ENCODE measurements at regions not wholly inside any gene's neighbourhood (a gene's known extent, or its start where the extent isn't known, plus 50 kb on each side); places are given as distances from the start of the nearest gene placed in this dataset.
"Not testable (repeated sequence)": the region's sequence is repeated elsewhere in the genome, so short reads cannot be mapped to it uniquely, and the experiment has no call there.

DNA sequence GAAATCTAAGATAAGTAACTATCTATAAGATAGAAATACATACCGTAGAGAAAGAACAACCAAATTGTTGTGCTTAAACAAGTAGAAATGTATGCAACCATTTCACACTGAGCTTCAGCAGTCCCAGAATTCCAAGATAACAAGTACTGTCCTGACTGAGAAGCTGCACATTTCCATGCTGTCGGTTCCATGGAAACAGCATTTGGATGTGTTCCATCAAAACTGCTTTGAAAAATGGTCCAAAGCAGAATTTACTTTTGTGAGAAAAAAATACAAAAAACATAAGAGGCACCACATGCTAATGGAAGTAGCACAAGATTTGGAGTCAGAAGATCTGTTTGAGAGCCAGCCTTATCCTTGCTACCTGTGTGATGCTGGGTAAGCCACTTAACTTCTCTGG lies 92.6 kb downstream of the MTERF1 start:
- TF ChIP-seq, protein P1, sequence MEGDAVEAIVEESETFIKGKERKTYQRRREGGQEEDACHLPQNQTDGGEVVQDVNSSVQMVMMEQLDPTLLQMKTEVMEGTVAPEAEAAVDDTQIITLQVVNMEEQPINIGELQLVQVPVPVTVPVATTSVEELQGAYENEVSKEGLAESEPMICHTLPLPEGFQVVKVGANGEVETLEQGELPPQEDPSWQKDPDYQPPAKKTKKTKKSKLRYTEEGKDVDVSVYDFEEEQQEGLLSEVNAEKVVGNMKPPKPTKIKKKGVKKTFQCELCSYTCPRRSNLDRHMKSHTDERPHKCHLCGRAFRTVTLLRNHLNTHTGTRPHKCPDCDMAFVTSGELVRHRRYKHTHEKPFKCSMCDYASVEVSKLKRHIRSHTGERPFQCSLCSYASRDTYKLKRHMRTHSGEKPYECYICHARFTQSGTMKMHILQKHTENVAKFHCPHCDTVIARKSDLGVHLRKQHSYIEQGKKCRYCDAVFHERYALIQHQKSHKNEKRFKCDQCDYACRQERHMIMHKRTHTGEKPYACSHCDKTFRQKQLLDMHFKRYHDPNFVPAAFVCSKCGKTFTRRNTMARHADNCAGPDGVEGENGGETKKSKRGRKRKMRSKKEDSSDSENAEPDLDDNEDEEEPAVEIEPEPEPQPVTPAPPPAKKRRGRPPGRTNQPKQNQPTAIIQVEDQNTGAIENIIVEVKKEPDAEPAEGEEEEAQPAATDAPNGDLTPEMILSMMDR (IDR thresholded peaks at IDR 0.05; ENCODE audit: extremely low read depth, missing control alignments), result no peak
- no peak for DNase-seq (ENCODE audit: low spot score)

- DNase-seq (ENCODE audit: low spot score), result no peak
- TF ChIP-seq, protein P1 (IDR thresholded peaks at IDR 0.05; ENCODE audit: extremely low read depth, missing control alignments), result no peak
These were observed 91.4 kb downstream of the MTERF1 start for GRCh38 chr7:91789086-91789485.

DNA sequence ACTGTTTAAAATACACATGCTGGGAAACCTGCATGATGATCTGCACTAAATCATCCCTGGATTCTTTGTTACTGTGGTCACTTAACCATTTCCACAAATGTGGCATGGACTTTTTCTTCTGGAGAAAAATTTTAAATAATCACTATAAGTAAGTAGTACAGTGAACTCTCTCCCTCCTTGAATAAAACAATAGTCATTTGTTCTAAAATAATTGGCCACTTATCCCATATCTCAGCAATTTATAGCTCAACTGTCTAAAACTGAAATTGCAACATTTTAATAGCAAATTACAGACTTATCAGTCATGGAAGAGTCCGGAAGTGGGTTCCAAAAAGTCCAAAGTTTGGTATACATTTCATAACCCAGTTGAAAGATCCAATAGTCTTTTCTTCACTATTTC lies 90.9 kb downstream of the MTERF1 start:
- TF ChIP-seq, protein P1 (IDR thresholded peaks at IDR 0.05; ENCODE audit: extremely low read depth, missing control alignments), result no peak
- DNase-seq (ENCODE audit: low spot score), result no peak

DNA sequence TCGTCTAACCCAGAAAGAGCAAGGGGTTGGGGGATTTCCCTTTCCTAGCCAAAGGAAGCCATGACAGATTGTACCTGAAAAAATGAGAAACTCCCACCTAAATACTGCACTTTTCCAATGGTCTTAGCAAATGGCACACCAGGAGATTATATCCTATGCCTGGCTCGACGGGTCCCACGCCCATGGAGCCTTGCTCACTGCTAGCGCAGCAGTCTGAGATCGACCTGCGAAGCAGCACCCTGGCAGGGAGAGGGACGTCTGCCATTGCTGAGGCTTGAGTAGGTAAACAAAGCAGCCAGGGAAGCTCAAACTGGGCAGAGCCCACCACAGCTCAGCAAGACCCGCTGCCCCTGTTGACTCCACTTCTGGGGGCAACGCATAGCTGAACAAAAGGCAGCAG lies 89.9 kb downstream of the MTERF1 start:
- DNase-seq (ENCODE audit: low spot score), result not testable (repeated sequence)

GRCh38 chr7:91796122-91796521 lies 84.4 kb downstream of the MTERF1 start:
- no peak for DNase-seq (ENCODE audit: low spot score)
- TF ChIP-seq, protein P1 (IDR thresholded peaks at IDR 0.05; ENCODE audit: extremely low read depth, missing control alignments), result no peak

DNA sequence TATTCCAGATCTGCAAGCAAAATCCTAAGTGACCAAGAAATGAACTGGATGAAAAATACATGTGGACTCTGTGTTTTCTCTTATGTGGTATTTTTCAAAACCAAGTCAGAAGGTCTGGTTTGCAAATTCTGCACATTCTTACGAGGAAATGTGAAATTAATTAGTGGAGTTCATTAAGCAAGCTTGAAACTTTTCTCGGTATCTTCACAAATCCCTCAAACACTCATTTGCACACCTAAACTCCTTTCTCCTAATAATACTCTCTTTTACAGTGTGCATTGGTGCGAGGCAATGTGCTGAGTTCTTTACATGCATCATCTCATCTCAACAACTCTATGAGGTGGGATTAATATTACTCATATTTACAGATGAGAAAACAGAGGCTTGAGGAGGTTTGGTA lies 82.1 kb downstream of the MTERF1 start:
- DNase-seq (ENCODE audit: low spot score), result no peak
- TF ChIP-seq, protein P1 (IDR thresholded peaks at IDR 0.05; ENCODE audit: extremely low read depth, missing control alignments), result no peak

GRCh38 chr7:91800389-91800788 lies 80.1 kb downstream of the MTERF1 start:
- DNase-seq (ENCODE audit: low spot score), result no peak
- TF ChIP-seq, protein P1 (IDR thresholded peaks at IDR 0.05; ENCODE audit: extremely low read depth, missing control alignments), result no peak

DNA sequence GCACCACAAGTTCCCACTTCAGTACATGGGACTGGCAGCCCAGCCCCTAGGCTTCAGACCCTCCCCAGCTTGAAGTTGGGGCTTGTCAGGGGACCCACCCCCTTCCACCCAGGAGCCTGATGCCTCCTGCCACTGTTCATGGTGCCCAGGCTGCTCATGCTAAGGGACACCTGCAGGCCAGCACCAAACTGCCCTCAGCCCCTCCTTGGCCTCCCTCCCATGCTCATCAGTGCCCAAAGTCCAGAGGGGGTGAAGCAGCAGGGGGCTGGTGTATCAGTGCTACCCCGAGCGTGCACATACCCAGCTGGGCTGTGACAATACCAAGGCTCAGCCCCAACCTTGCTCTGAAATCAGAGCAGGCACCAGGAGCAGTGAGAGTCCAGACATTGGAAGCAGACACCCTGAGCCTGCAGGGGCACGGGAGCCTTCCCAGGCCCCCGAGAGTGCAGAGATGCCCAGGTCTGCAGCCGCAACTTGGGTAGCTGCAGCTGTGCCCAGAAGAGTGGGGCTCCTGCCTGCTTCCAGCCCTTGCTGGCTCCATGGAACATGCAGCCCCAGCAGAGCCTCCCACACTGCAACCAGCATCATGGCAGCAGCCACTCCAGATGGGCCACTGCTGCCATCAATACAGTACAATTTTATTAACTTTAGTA lies 79.0 kb downstream of the MTERF1 start:
- TF ChIP-seq, protein P1 (IDR thresholded peaks at IDR 0.05; ENCODE audit: extremely low read depth, missing control alignments), result no peak
- no peak for DNase-seq (ENCODE audit: low spot score)
